Suprapubic skin (tissue), 4 donors: ENCODE measurements at regions not wholly inside any gene's neighbourhood (a gene's known extent, or its start where the extent isn't known, plus 50 kb on each side); places are given as distances from the start of the nearest gene placed in this dataset.

Source experiments
- DNase-seq, 2 donors: peaks; one replicate each; pipeline ENCODE4 v3.0.0-alpha.2; 2019; ENCODE audit warnings: low spot score in 2 of 2
- H3K27ac ChIP-seq: fragments of 200-600 bp; sonication (generic); one replicate; pipeline ENCODE4 v1.5.1; 2019
- H3K27me3 ChIP-seq: fragments of 200-600 bp; sonication (generic); one replicate; pipeline ENCODE4 v1.5.1; 2019
- H3K36me3 ChIP-seq: fragments of 200-600 bp; sonication (generic); one replicate; pipeline ENCODE4 v1.5.1; 2019
- H3K4me1 ChIP-seq: fragments of 200-600 bp; sonication (generic); one replicate; pipeline ENCODE4 v1.5.1; 2019
- H3K4me3 ChIP-seq: fragments of 200-600 bp; sonication (generic); one replicate; pipeline ENCODE4 v1.5.1; 2019; ENCODE audit warnings: mild to moderate bottlenecking
- H3K9me3 ChIP-seq: fragments of 200-600 bp; sonication (generic); one replicate; pipeline ENCODE4 v1.5.1; 2019
- EP300 ChIP-seq: sonication (generic); formaldehyde crosslinking; IDR thresholded peaks from one replicate; pipeline ENCODE4 v1.6.1; 2017; ENCODE audit warnings: antibody characterized with exemption
- POLR2A ChIP-seq, 2 donors: fragments of 450-650 bp; IDR thresholded peaks; one replicate each; pipeline ENCODE4 v1.6.1; 2017; ENCODE audit warnings: antibody characterized with exemption in 2 of 2, mild to moderate bottlenecking in 2 of 2, moderate library complexity in 2 of 2
- POLR2AphosphoS5 ChIP-seq, 3 donors: sonication (generic); formaldehyde crosslinking; IDR thresholded peaks; one replicate each; pipeline ENCODE4 v1.6.1; 2017; ENCODE audit warnings: antibody characterized with exemption in 3 of 3
- WGBS: methylation state at CpG from one replicate; pipeline ENCODE4 v1.1.5; 2018; 5-methylcytosine and 5-hydroxymethylcytosine counted together
- TF ChIP-seq, protein P1 (sequence below), 2 donors: fragments of 200-600 bp in 1 of 2; fragments of 450-650 bp in 1 of 2; sonication (generic) in 1 of 2; IDR thresholded peaks; one replicate each; pipeline ENCODE4 v1.5.1; 2016 to 2019; ENCODE audit warnings: antibody characterized with exemption in 2 of 2, mild to moderate bottlenecking in 1 of 2, moderate library complexity in 1 of 2

DNA sequence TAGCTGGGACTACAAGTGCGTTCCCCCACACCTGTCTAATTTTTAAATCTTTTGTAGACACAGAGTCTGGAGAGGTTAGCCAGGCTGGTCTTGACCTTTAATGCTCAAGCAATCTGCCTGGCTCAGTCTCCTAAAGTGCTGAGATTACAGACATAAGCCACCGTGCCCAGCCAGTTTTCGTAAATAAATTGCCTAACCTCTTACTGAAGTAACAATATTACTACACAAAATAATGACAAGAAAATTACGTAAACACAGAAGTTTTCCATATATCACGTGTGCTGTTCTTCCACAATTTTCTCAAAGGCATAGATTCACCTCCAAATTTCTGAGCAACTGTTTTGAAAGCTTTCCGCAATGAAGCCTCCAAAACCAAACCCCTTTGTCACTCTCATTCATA, 58.1 kb upstream of the PROK2 start:
- Histone ChIP-seq H3K4me1 (no peaks in the 10 kb centered on the region), H3K36me3 (no peaks in the 10 kb centered on the region), H3K27ac (no peak overlapping the region), H3K4me3 (no peak overlapping the region), H3K9me3 (no peaks in the 10 kb centered on the region), H3K27me3 (no peaks in the 10 kb centered on the region)
- no peak for DNase-seq
- 86% methylated on average over 6 of the region's 6 CpGs for WGBS
- TF ChIP-seq, protein P1, sequence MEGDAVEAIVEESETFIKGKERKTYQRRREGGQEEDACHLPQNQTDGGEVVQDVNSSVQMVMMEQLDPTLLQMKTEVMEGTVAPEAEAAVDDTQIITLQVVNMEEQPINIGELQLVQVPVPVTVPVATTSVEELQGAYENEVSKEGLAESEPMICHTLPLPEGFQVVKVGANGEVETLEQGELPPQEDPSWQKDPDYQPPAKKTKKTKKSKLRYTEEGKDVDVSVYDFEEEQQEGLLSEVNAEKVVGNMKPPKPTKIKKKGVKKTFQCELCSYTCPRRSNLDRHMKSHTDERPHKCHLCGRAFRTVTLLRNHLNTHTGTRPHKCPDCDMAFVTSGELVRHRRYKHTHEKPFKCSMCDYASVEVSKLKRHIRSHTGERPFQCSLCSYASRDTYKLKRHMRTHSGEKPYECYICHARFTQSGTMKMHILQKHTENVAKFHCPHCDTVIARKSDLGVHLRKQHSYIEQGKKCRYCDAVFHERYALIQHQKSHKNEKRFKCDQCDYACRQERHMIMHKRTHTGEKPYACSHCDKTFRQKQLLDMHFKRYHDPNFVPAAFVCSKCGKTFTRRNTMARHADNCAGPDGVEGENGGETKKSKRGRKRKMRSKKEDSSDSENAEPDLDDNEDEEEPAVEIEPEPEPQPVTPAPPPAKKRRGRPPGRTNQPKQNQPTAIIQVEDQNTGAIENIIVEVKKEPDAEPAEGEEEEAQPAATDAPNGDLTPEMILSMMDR (IDR thresholded peaks at IDR 0.05), result no peak
- TF ChIP-seq POLR2AphosphoS5 (IDR thresholded peaks at IDR 0.05), result no peak
- no peak for TF ChIP-seq POLR2A (IDR thresholded peaks at IDR 0.05)
- no peak for TF ChIP-seq EP300

DNA sequence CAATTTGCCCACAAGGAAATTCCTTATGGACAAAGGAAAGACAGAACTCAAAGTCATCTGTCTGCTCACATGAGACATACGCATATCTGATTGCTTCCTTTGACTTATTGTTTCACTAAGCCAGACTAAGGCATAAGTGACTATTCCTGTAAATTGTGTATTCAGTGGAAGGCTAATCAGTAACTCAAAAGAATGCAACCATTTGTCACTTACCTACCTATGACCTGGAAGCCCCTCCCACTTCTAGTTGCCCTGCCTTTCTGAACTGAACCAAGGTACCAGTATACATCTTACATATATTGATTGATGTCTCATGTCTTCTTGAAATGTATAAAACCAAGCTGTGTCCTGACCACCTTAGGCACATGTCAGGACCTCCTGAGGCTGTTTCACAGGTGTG, 53.5 kb upstream of the PROK2 start:
- Histone ChIP-seq H3K9me3 (no peaks in the 10 kb centered on the region), H3K27me3 (no peaks in the 10 kb centered on the region), H3K36me3 (no peaks in the 10 kb centered on the region), H3K27ac (no peak overlapping the region), H3K4me3 (no peak overlapping the region), H3K4me1 (no peaks in the 10 kb centered on the region)
- WGBS, result 100% methylated on average over 1 of the region's 1 CpG
- DNase-seq, result no peak
- TF ChIP-seq POLR2A (IDR thresholded peaks at IDR 0.05), result no peak
- TF ChIP-seq, protein P1 (IDR thresholded peaks at IDR 0.05), result no peak
- no peak for TF ChIP-seq POLR2AphosphoS5 (IDR thresholded peaks at IDR 0.05)
- TF ChIP-seq EP300, result no peak
